ENCODE measurements at regions not wholly inside any gene's neighbourhood (a gene's known extent, or its start where the extent isn't known, plus 50 kb on each side); places are given as distances from the start of the nearest gene placed in this dataset.
"Not testable (repeated sequence)": the region's sequence is repeated elsewhere in the genome, so short reads cannot be mapped to it uniquely, and the experiment has no call there.

- DNase-seq, result no peak
These were observed 163.5 kb downstream of the HINT1 start for GRCh38 chr5:131001507-131001906.

- DNase-seq, result no peak
These were observed 164.8 kb downstream of the HINT1 start for GRCh38 chr5:131000289-131000688.

GRCh38 chr5:130996720-130997119 lies 168.3 kb downstream of the HINT1 start:
- not testable (repeated sequence) for DNase-seq

- no peak for DNase-seq
These were observed 169.2 kb downstream of the HINT1 start for GRCh38 chr5:130995851-130996250.

GRCh38 chr5:130995254-130995515 lies 169.9 kb downstream of the HINT1 start:
- no peak for DNase-seq

GRCh38 chr5:130994496-130995253 lies 170.4 kb downstream of the HINT1 start:
- DNase-seq, result no peak

GRCh38 chr5:130992621-130993020 lies 172.4 kb downstream of the HINT1 start:
- DNase-seq, result peak; percentile 28

GRCh38 chr5:130992095-130992494 lies 173.0 kb downstream of the HINT1 start:
- peak; percentile 95 for DNase-seq

- DNase-seq, result no peak
These were observed 179.3 kb downstream of the HINT1 start for GRCh38 chr5:130985776-130986175.

GRCh38 chr5:130981663-130982062 lies 183.4 kb downstream of the HINT1 start:
- DNase-seq, result no peak

GRCh38 chr5:130978475-130978874 lies 186.6 kb downstream of the HINT1 start:
- peak; percentile 63 for DNase-seq

GRCh38 chr5:130976493-130976892 lies 188.6 kb downstream of the HINT1 start:
- no peak for DNase-seq

- no peak for DNase-seq
These were observed 189.2 kb downstream of the HINT1 start for GRCh38 chr5:130975847-130976246.

- no peak for DNase-seq
These were observed 189.8 kb downstream of the HINT1 start for GRCh38 chr5:130975299-130975698.

GRCh38 chr5:130974021-130974683 lies 190.9 kb downstream of the HINT1 start:
- no peak for DNase-seq

GRCh38 chr5:130966990-130967525 lies 198.0 kb downstream of the HINT1 start:
- no peak for DNase-seq

GRCh38 chr5:130965920-130966319 lies 199.1 kb downstream of the HINT1 start:
- no peak for DNase-seq

- DNase-seq, result no peak
These were observed 199.7 kb downstream of the HINT1 start for GRCh38 chr5:130965360-130965759.

GRCh38 chr5:130964231-130965202 lies 200.5 kb downstream of the HINT1 start:
- peak; percentile 25 for DNase-seq

GRCh38 chr5:130963798-130964197 lies 201.3 kb downstream of the HINT1 start:
- peak; percentile 42 for DNase-seq

- no peak for DNase-seq
These were observed 207.9 kb downstream of the HINT1 start for GRCh38 chr5:130957151-130957550.

GRCh38 chr5:130955041-130955440 lies 210.0 kb downstream of the HINT1 start:
- DNase-seq, result no peak

- DNase-seq, result no peak
These were observed 210.7 kb downstream of the HINT1 start for GRCh38 chr5:130954336-130954735.
